GM18909 (cell line): ENCODE measurements at regions not wholly inside any gene's neighbourhood (a gene's known extent, or its start where the extent isn't known, plus 50 kb on each side); places are given as distances from the start of the nearest gene placed in this dataset.
"Not testable (repeated sequence)": the region's sequence is repeated elsewhere in the genome, so short reads cannot be mapped to it uniquely, and the experiment has no call there.

Experiments used
- ATAC-seq: cut with Tn5 transposase; IDR thresholded peaks from one replicate; pipeline ENCODE4 v1.9.1; 2021; ENCODE audit warnings: mild to moderate bottlenecking; ENCODE audit not compliant: unreplicated experiment, poor library complexity

- not testable (repeated sequence) for ATAC-seq
Measured at GRCh38 chr5:177863822-177864446, 81.2 kb upstream of the FAM153A start.

DNA sequence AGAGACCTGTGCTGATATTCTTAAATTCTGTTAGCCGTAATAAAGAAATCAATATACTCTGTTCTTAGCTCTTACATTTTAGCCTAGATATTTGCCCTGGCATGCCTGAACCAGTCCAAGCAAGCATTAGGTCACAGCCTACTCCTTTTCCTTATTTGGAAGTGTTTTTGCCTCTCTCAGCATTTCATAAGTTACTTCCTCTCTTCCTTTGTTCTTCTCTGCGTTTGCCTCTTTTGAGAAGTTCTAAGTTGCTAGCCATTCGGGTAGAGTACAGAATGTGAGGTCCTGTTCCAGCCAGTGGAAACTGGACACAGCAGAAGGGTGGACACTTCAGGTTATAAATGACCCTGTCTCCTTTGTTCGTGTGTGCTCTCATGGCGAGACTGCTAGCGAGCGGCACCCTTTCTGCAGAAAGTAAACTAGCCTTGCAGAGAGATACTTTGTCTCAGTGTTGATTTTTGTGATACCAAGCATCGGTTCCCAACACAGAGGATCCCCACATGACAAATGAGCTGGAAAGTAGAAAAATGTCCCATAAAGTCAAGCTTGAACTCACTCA, 75.0 kb upstream of the FAM153A start:
- ATAC-seq: not testable (repeated sequence)

DNA sequence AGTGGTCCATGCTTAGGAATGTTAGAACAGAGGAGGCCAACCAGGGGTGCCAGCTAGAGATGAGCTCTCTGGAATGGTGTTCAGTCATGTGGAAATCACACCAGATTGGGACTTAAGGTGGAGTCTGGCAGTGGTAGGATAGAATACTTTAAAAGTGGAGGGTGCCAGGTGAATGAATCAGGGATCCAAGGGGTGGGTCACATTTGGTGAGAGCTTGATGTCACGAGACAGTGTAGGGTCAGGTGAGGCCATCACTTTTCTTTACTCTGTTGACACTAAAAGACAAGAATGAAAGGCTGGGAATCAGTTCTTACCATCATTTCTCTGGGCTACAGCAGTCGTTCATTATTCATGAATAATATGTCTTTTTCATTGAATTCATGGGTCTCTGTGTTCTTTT, 73.8 kb upstream of the FAM153A start:
- not testable (repeated sequence) for ATAC-seq

DNA sequence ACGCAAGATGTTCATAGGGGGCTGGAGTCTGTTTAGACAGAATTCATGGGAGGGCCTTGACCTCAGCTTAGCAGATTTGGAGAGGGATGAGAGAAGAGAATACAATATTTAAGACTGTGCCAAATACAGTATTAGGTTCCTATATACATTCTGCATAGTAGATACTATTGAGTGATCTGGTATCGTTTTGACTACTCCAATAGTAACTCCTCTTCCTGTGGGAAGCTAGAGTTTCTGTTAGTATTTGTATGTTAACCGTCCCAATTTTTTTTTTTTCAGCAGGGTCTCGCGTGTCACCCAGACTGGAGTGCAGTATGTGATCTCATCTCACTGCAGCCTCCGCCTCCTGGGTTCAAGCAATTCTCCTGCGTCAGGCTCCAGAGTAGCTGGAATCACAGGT, 65.2 kb upstream of the FAM153A start:
- not testable (repeated sequence) for ATAC-seq

GRCh38 chr5:177846598-177846997, 63.9 kb upstream of the FAM153A start:
- ATAC-seq: not testable (repeated sequence)

- not testable (repeated sequence) for ATAC-seq
Measured at GRCh38 chr5:177845906-177846305, 63.2 kb upstream of the FAM153A start.

DNA sequence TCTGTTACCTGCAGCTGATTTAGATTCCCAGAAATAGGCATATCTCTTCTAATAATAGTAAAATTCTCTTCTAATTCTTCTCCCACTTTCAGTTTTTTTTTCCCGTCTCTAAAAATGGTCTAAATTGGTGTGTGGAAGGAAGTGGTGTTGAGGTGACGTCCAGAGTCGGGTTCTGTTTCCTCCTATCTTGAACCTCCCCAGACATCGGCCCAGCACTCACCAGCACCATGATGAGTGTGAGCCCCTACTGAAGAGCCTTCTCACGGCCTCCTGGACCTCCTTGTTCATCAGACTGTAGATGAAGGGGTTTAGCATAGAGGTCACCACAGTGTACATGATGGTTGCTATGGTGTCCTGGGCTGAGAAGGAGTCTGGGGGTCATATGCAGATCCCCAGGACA, 53.5 kb upstream of the FAM153A start:
- ATAC-seq: not testable (repeated sequence)
